Astrocyte (in vitro differentiated cells and primary cell): ENCODE measurements at regions not wholly inside any gene's neighbourhood (a gene's known extent, or its start where the extent isn't known, plus 50 kb on each side); places are given as distances from the start of the nearest gene placed in this dataset.

ENCODE experiments used
- DNase-seq: peaks from one replicate; pipeline ENCODE4 v3.0.0-alpha.2; 2010; ENCODE audit warnings: low read depth
- FAIRE-seq: peaks from 2 replicates; lab custom pipeline; 2011; peaks lifted over from hg19 to GRCh38; lab: Jason Lieb, UNC
- H2AFZ ChIP-seq: 2 replicates; pipeline ENCODE4 v1.6.0; 2012; ENCODE audit warnings: low read depth, low read length, inconsistent platforms
- H3K27ac ChIP-seq: 2 replicates; pipeline ENCODE4 v1.5.1; 2011; ENCODE audit warnings: low read depth, low read length, inconsistent platforms
- H3K27me3 ChIP-seq: 2 replicates; pipeline ENCODE4 v1.6.0; 2011; ENCODE audit warnings: low read length, inconsistent platforms; ENCODE audit not compliant: insufficient read depth
- H3K36me3 ChIP-seq: 2 replicates; pipeline ENCODE4 v1.5.1; 2011; ENCODE audit warnings: low read length, inconsistent platforms; ENCODE audit not compliant: insufficient read depth
- H3K4me1 ChIP-seq: 2 replicates; pipeline ENCODE4 v1.5.1; 2011; ENCODE audit warnings: low read length, inconsistent platforms; ENCODE audit not compliant: insufficient read depth
- H3K4me2 ChIP-seq: 2 replicates; pipeline ENCODE4 v1.6.0; 2012; ENCODE audit warnings: low read length, inconsistent platforms
- H3K4me3 ChIP-seq: 2 replicates; pipeline ENCODE4 v1.5.1; 2011; ENCODE audit warnings: low read depth, mild to moderate bottlenecking, low read length, inconsistent platforms; ENCODE audit not compliant: insufficient read depth
- H3K79me2 ChIP-seq: 2 replicates; pipeline ENCODE4 v1.6.0; 2012; ENCODE audit warnings: mild to moderate bottlenecking, low read length, inconsistent platforms; ENCODE audit not compliant: insufficient read depth
- H3K9ac ChIP-seq: 2 replicates; pipeline ENCODE4 v1.6.0; 2012; ENCODE audit warnings: mild to moderate bottlenecking, low read length, inconsistent platforms
- H3K9me3 ChIP-seq: 2 replicates; pipeline ENCODE4 v1.5.1; 2012; ENCODE audit warnings: low read depth, mild to moderate bottlenecking, low read length, inconsistent platforms; ENCODE audit not compliant: insufficient read depth
- H4K20me1 ChIP-seq: 2 replicates; pipeline ENCODE4 v1.6.0; 2012; ENCODE audit warnings: low read length, inconsistent platforms; ENCODE audit not compliant: insufficient read depth
- H3K27ac Mint-ChIP-seq: one replicate; pipeline ENCODE4 v1.8.0; 2021; ENCODE audit warnings: mild to moderate bottlenecking, mixed read lengths; ENCODE audit not compliant: unreplicated experiment
- H3K27me3 Mint-ChIP-seq: one replicate; pipeline ENCODE4 v1.8.0; 2021; ENCODE audit warnings: low read depth, mixed read lengths; ENCODE audit not compliant: unreplicated experiment
- H3K36me3 Mint-ChIP-seq: one replicate; pipeline ENCODE4 v1.8.0; 2021; ENCODE audit warnings: low read depth, mixed read lengths; ENCODE audit not compliant: unreplicated experiment
- H3K4me1 Mint-ChIP-seq: one replicate; pipeline ENCODE4 v1.8.0; 2021; ENCODE audit warnings: low read depth, mixed read lengths; ENCODE audit not compliant: unreplicated experiment
- H3K4me3 Mint-ChIP-seq: one replicate; pipeline ENCODE4 v1.8.0; 2021; ENCODE audit warnings: mild to moderate bottlenecking, moderate library complexity, mixed read lengths; ENCODE audit not compliant: unreplicated experiment
- H3K9me3 Mint-ChIP-seq: one replicate; pipeline ENCODE4 v1.8.0; 2021; ENCODE audit warnings: mild to moderate bottlenecking, mixed read lengths; ENCODE audit not compliant: unreplicated experiment
- CTCF ChIP-seq: IDR thresholded peaks from 2 replicates; pipeline ENCODE4 v1.5.1; 2011; ENCODE audit warnings: low read depth, mild to moderate bottlenecking, inconsistent platforms, low read length, moderate library complexity; ENCODE audit not compliant: insufficient read depth
- EZH2 ChIP-seq: IDR thresholded peaks from 2 replicates; pipeline ENCODE4 v1.6.1; 2012; ENCODE audit warnings: mild to moderate bottlenecking, low read length, inconsistent platforms; ENCODE audit not compliant: insufficient read depth

- H3K4me1 Mint-ChIP-seq: peaks cover 25% of the 10 kb centered on the region
- peaks cover 6% of the 10 kb centered on the region for H3K9me3 ChIP-seq
- H3K79me2 ChIP-seq: no peaks in the 10 kb centered on the region
- no peaks in the 10 kb centered on the region for H4K20me1 ChIP-seq
- H3K27me3 Mint-ChIP-seq: no peaks in the 10 kb centered on the region
- no peak overlapping the region for H3K4me3 ChIP-seq
- H3K27ac Mint-ChIP-seq: peak overlapping the region; percentile 89
- H3K36me3 Mint-ChIP-seq: peaks cover 4% of the 10 kb centered on the region
- FAIRE-seq (no peak), DNase-seq (no peak)
- H3K4me2 ChIP-seq: peak overlapping the region; percentile 21
- no peaks in the 10 kb centered on the region for H3K36me3 ChIP-seq
- H3K27me3 ChIP-seq: no peaks in the 10 kb centered on the region
- no peak overlapping the region for H2AFZ ChIP-seq
- H3K9ac ChIP-seq: peak overlapping the region; percentile 42
- H3K9me3 Mint-ChIP-seq: peaks cover 6% of the 10 kb centered on the region
- peak overlapping the region; percentile 84 for H3K27ac ChIP-seq
- no peak for TF ChIP-seq CTCF
- no peak for TF ChIP-seq EZH2
- H3K4me3 Mint-ChIP-seq: no peak overlapping the region
- peaks cover 20% of the 10 kb centered on the region for H3K4me1 ChIP-seq
These were observed 457.9 kb upstream of the ALCAM start for GRCh38 chr3:104908761-104909160.

GRCh38 chr3:104909198-104909597 is 457.5 kb upstream of the ALCAM start:
- peak overlapping the region; percentile 89 for H3K27ac Mint-ChIP-seq
- peaks cover 4% of the 10 kb centered on the region for H3K36me3 Mint-ChIP-seq
- Histone ChIP-seq H3K9me3 (peaks cover 4% of the 10 kb centered on the region), H3K4me1 (peaks cover 20% of the 10 kb centered on the region), H3K36me3 (no peaks in the 10 kb centered on the region), H3K9ac (peak overlapping the region; percentile 42), H3K4me2 (peak overlapping the region; percentile 21), H3K4me3 (no peak overlapping the region), H3K27ac (peak overlapping the region; percentile 84), H3K79me2 (no peaks in the 10 kb centered on the region), H2AFZ (peak overlapping the region; percentile 10), H4K20me1 (no peaks in the 10 kb centered on the region), H3K27me3 (no peaks in the 10 kb centered on the region)
- TF ChIP-seq CTCF: no peak
- no peak for TF ChIP-seq EZH2
- peaks cover 6% of the 10 kb centered on the region for H3K9me3 Mint-ChIP-seq
- FAIRE-seq (peak; percentile 32), DNase-seq (peak; percentile 71)
- peaks cover 25% of the 10 kb centered on the region for H3K4me1 Mint-ChIP-seq
- H3K4me3 Mint-ChIP-seq: no peak overlapping the region
- no peaks in the 10 kb centered on the region for H3K27me3 Mint-ChIP-seq

GRCh38 chr3:104909721-104910120 is 457.0 kb upstream of the ALCAM start:
- Histone ChIP-seq H3K79me2 (no peaks in the 10 kb centered on the region), H3K9me3 (peaks cover 4% of the 10 kb centered on the region), H3K9ac (peak overlapping the region; percentile 42), H4K20me1 (no peaks in the 10 kb centered on the region), H3K27ac (peak overlapping the region; percentile 84), H3K27me3 (no peaks in the 10 kb centered on the region), H3K4me1 (peaks cover 20% of the 10 kb centered on the region), H2AFZ (peak overlapping the region; percentile 10), H3K36me3 (no peaks in the 10 kb centered on the region), H3K4me3 (no peak overlapping the region), H3K4me2 (peak overlapping the region; percentile 21)
- peaks cover 6% of the 10 kb centered on the region for H3K9me3 Mint-ChIP-seq
- H3K27me3 Mint-ChIP-seq: no peaks in the 10 kb centered on the region
- H3K27ac Mint-ChIP-seq: peak overlapping the region; percentile 89
- H3K36me3 Mint-ChIP-seq: peaks cover 4% of the 10 kb centered on the region
- no peak for DNase-seq
- peak; percentile 34 for FAIRE-seq
- H3K4me3 Mint-ChIP-seq: no peak overlapping the region
- TF ChIP-seq EZH2: no peak
- no peak for TF ChIP-seq CTCF
- peaks cover 25% of the 10 kb centered on the region for H3K4me1 Mint-ChIP-seq
